ENCODE measurements at regions not wholly inside any gene's neighbourhood (a gene's known extent, or its start where the extent isn't known, plus 50 kb on each side); places are given as distances from the start of the nearest gene placed in this dataset.

GRCh38 chr6:126955621-126956020 is 162.8 kb upstream of the RSPO3 start:
- H3K27ac Mint-ChIP-seq (ENCODE audit: unreplicated experiment) = no peak overlapping the region
- no peaks in the 10 kb centered on the region for H3K9me3 Mint-ChIP-seq (ENCODE audit: unreplicated experiment)
- peaks cover 25% of the 10 kb centered on the region for H3K27me3 Mint-ChIP-seq (ENCODE audit: unreplicated experiment)
- no peak overlapping the region for H3K4me3 Mint-ChIP-seq (ENCODE audit: unreplicated experiment)
- no peaks in the 10 kb centered on the region for H3K36me3 Mint-ChIP-seq (ENCODE audit: unreplicated experiment)
- TF ChIP-seq CTCF (IDR thresholded peaks at IDR 0.05) = no peak
- no peak for DNase-seq (ENCODE audit: extremely low spot score, unreplicated experiment)
- H3K4me1 Mint-ChIP-seq (ENCODE audit: unreplicated experiment) = no peaks in the 10 kb centered on the region

GRCh38 chr6:126957721-126958120 is 160.8 kb upstream of the RSPO3 start:
- peaks cover 21% of the 10 kb centered on the region for H3K27me3 Mint-ChIP-seq (ENCODE audit: unreplicated experiment)
- no peaks in the 10 kb centered on the region for H3K9me3 Mint-ChIP-seq (ENCODE audit: unreplicated experiment)
- H3K4me1 Mint-ChIP-seq (ENCODE audit: unreplicated experiment) = no peaks in the 10 kb centered on the region
- H3K36me3 Mint-ChIP-seq (ENCODE audit: unreplicated experiment) = no peaks in the 10 kb centered on the region
- H3K27ac Mint-ChIP-seq (ENCODE audit: unreplicated experiment) = no peak overlapping the region
- no peak for TF ChIP-seq CTCF (IDR thresholded peaks at IDR 0.05)
- H3K4me3 Mint-ChIP-seq (ENCODE audit: unreplicated experiment) = no peak overlapping the region
- no peak for DNase-seq (ENCODE audit: extremely low spot score, unreplicated experiment)

GRCh38 chr6:126959765-126960164 is 158.7 kb upstream of the RSPO3 start:
- H3K9me3 Mint-ChIP-seq (ENCODE audit: unreplicated experiment) = no peaks in the 10 kb centered on the region
- TF ChIP-seq CTCF (IDR thresholded peaks at IDR 0.05) = no peak
- H3K27me3 Mint-ChIP-seq (ENCODE audit: unreplicated experiment) = peaks cover 13% of the 10 kb centered on the region
- no peak overlapping the region for H3K4me3 Mint-ChIP-seq (ENCODE audit: unreplicated experiment)
- no peak for DNase-seq (ENCODE audit: extremely low spot score, unreplicated experiment)
- no peak overlapping the region for H3K27ac Mint-ChIP-seq (ENCODE audit: unreplicated experiment)
- no peaks in the 10 kb centered on the region for H3K36me3 Mint-ChIP-seq (ENCODE audit: unreplicated experiment)
- H3K4me1 Mint-ChIP-seq (ENCODE audit: unreplicated experiment) = no peaks in the 10 kb centered on the region

- Mint-ChIP-seq H3K36me3 (ENCODE audit: unreplicated experiment) (no peaks in the 10 kb centered on the region), H3K9me3 (ENCODE audit: unreplicated experiment) (no peaks in the 10 kb centered on the region), H3K4me1 (ENCODE audit: unreplicated experiment) (peaks cover 10% of the 10 kb centered on the region), H3K27me3 (ENCODE audit: unreplicated experiment) (peaks cover 6% of the 10 kb centered on the region), H3K4me3 (ENCODE audit: unreplicated experiment) (no peak overlapping the region), H3K27ac (ENCODE audit: unreplicated experiment) (no peak overlapping the region)
- DNase-seq (ENCODE audit: extremely low spot score, unreplicated experiment) = no peak
- no peak for TF ChIP-seq CTCF (IDR thresholded peaks at IDR 0.05)
Measured at GRCh38 chr6:126963077-126963809, 155.2 kb upstream of the RSPO3 start.

GRCh38 chr6:126967296-126968005 is 151.0 kb upstream of the RSPO3 start:
- no peaks in the 10 kb centered on the region for H3K36me3 Mint-ChIP-seq (ENCODE audit: unreplicated experiment)
- no peak overlapping the region for H3K4me3 Mint-ChIP-seq (ENCODE audit: unreplicated experiment)
- peaks cover 10% of the 10 kb centered on the region for H3K4me1 Mint-ChIP-seq (ENCODE audit: unreplicated experiment)
- TF ChIP-seq CTCF (IDR thresholded peaks at IDR 0.05) = no peak
- DNase-seq (ENCODE audit: extremely low spot score, unreplicated experiment) = no peak
- H3K9me3 Mint-ChIP-seq (ENCODE audit: unreplicated experiment) = no peaks in the 10 kb centered on the region
- H3K27me3 Mint-ChIP-seq (ENCODE audit: unreplicated experiment) = no peaks in the 10 kb centered on the region
- H3K27ac Mint-ChIP-seq (ENCODE audit: unreplicated experiment) = no peak overlapping the region

Measured in osteocyte (in vitro differentiated cells).